OCI-LY1 (cell line): ENCODE measurements at regions not wholly inside any gene's neighbourhood (a gene's known extent, or its start where the extent isn't known, plus 50 kb on each side); places are given as distances from the start of the nearest gene placed in this dataset.

ENCODE experiments used
- EZH2 ChIP-seq: fragments of 200-600 bp; sonication (generic), shearing (Covaris generic); IDR thresholded peaks from 2 replicates; pipeline ENCODE4 v1.8.0; 2017; ENCODE audit warnings: borderline replicate concordance, mixed run types, mild to moderate bottlenecking, antibody characterized with exemption, low read length, moderate library complexity, mixed read lengths
- TF ChIP-seq, protein P1 (sequence below): fragments of 200-600 bp; sonication (generic), shearing (Covaris generic); IDR thresholded peaks from 2 replicates; pipeline ENCODE4 v1.5.1; 2017; ENCODE audit warnings: mild to moderate bottlenecking, antibody characterized with exemption, low read length, moderate library complexity, mixed read lengths

DNA sequence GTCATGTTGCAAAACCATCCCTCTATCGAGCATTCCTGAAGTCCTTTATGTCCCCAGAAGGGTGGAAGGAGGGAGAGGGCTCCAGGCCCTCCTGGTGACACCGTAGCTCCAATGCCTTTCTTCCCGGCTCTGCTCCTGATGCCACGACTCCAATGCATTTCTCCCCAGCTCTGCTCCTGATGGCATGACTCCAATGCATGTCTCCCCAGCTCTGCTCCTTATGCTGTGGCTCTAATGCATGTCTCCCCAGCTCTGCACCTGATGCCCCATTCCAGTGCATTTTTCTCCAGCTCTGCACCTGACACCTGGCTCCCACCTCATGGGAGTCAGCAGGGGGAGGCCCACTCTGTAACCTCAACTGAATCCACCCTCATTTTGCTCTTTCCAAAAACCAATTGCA, 153.0 kb upstream of the SALL3 start:
- TF ChIP-seq, protein P1, sequence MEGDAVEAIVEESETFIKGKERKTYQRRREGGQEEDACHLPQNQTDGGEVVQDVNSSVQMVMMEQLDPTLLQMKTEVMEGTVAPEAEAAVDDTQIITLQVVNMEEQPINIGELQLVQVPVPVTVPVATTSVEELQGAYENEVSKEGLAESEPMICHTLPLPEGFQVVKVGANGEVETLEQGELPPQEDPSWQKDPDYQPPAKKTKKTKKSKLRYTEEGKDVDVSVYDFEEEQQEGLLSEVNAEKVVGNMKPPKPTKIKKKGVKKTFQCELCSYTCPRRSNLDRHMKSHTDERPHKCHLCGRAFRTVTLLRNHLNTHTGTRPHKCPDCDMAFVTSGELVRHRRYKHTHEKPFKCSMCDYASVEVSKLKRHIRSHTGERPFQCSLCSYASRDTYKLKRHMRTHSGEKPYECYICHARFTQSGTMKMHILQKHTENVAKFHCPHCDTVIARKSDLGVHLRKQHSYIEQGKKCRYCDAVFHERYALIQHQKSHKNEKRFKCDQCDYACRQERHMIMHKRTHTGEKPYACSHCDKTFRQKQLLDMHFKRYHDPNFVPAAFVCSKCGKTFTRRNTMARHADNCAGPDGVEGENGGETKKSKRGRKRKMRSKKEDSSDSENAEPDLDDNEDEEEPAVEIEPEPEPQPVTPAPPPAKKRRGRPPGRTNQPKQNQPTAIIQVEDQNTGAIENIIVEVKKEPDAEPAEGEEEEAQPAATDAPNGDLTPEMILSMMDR, result no peak
- no peak for TF ChIP-seq EZH2
